NCI-H1105 (cell line): ENCODE measurements at regions not wholly inside any gene's neighbourhood (a gene's known extent, or its start where the extent isn't known, plus 50 kb on each side); places are given as distances from the start of the nearest gene placed in this dataset.
"Not testable (repeated sequence)": the region's sequence is repeated elsewhere in the genome, so short reads cannot be mapped to it uniquely, and the experiment has no call there.

Source experiments
- DNase-seq: peaks from one replicate; lab custom pipeline; 2025; lab: John Stamatoyannopoulos, UW

- no peak for DNase-seq
Observed at GRCh38 chr6:14520029-14520428, 402.5 kb downstream of the CD83 start.

- DNase-seq = no peak
Observed at GRCh38 chr6:14520536-14520935, 403.0 kb downstream of the CD83 start.

GRCh38 chr6:14521141-14521540, 403.6 kb downstream of the CD83 start:
- DNase-seq = no peak

GRCh38 chr6:14521861-14522260, 404.3 kb downstream of the CD83 start:
- not testable (repeated sequence) for DNase-seq

- no peak for DNase-seq
Observed at GRCh38 chr6:14524319-14524718, 406.7 kb downstream of the CD83 start.

- DNase-seq = no peak
Observed at GRCh38 chr6:14530385-14530784, 412.8 kb downstream of the CD83 start.

- no peak for DNase-seq
Observed at GRCh38 chr6:14533446-14533845, 415.9 kb downstream of the CD83 start.

- no peak for DNase-seq
Observed at GRCh38 chr6:14537030-14537429, 419.5 kb downstream of the CD83 start.

GRCh38 chr6:14540276-14540675, 422.7 kb downstream of the CD83 start:
- no peak for DNase-seq

GRCh38 chr6:14540810-14541540, 423.4 kb downstream of the CD83 start:
- no peak for DNase-seq

- DNase-seq = no peak
Observed at GRCh38 chr6:14542670-14543366, 425.2 kb downstream of the CD83 start.

GRCh38 chr6:14543971-14544585, 426.5 kb downstream of the CD83 start:
- DNase-seq = no peak

- no peak for DNase-seq
Observed at GRCh38 chr6:14544666-14545065, 427.1 kb downstream of the CD83 start.

- DNase-seq = no peak
Observed at GRCh38 chr6:14545496-14545895, 427.9 kb downstream of the CD83 start.

GRCh38 chr6:14546036-14546435, 428.5 kb downstream of the CD83 start:
- DNase-seq = no peak

GRCh38 chr6:14547284-14547998, 429.9 kb downstream of the CD83 start:
- DNase-seq = no peak

GRCh38 chr6:14549304-14549770, 431.8 kb downstream of the CD83 start:
- peak; percentile 57 for DNase-seq

GRCh38 chr6:14549871-14550270, 432.3 kb downstream of the CD83 start:
- no peak for DNase-seq

- no peak for DNase-seq
Observed at GRCh38 chr6:14550410-14550809, 432.8 kb downstream of the CD83 start.

GRCh38 chr6:14550822-14551221, 433.2 kb downstream of the CD83 start:
- no peak for DNase-seq

GRCh38 chr6:14551601-14552000, 434.0 kb downstream of the CD83 start:
- DNase-seq = not testable (repeated sequence)

- DNase-seq = no peak
Observed at GRCh38 chr6:14552891-14553290, 435.3 kb downstream of the CD83 start.
